HPDE6-E6E7 (cell line): ENCODE measurements at regions not wholly inside any gene's neighbourhood (a gene's known extent, or its start where the extent isn't known, plus 50 kb on each side); places are given as distances from the start of the nearest gene placed in this dataset.

Source experiments
- DNase-seq: peaks from one replicate; pipeline ENCODE4 v3.0.0; 2011; ENCODE audit warnings: missing footprints; ENCODE audit errors: extremely low spot score

GRCh38 chr5:167671176-167671575 lies 620.3 kb upstream of the WWC1 start:
- no peak for DNase-seq

GRCh38 chr5:167673942-167674341 lies 617.5 kb upstream of the WWC1 start:
- DNase-seq = no peak

GRCh38 chr5:167678481-167678880 lies 613.0 kb upstream of the WWC1 start:
- DNase-seq = no peak

- DNase-seq = peak; percentile 34
Observed at GRCh38 chr5:167684251-167684650, 607.2 kb upstream of the WWC1 start.

- DNase-seq = no peak
Observed at GRCh38 chr5:167688341-167689130, 602.9 kb upstream of the WWC1 start.

GRCh38 chr5:167694325-167695147 lies 596.9 kb upstream of the WWC1 start:
- DNase-seq = no peak

- DNase-seq = no peak
Observed at GRCh38 chr5:167696558-167697314, 594.7 kb upstream of the WWC1 start.

- DNase-seq = peak; percentile 92
Observed at GRCh38 chr5:167699432-167699831, 592.0 kb upstream of the WWC1 start.

- no peak for DNase-seq
Observed at GRCh38 chr5:167701051-167701450, 590.4 kb upstream of the WWC1 start.

GRCh38 chr5:167702014-167702413 lies 589.4 kb upstream of the WWC1 start:
- no peak for DNase-seq

- DNase-seq = no peak
Observed at GRCh38 chr5:167708449-167708848, 583.0 kb upstream of the WWC1 start.

GRCh38 chr5:167709625-167710024 lies 581.8 kb upstream of the WWC1 start:
- no peak for DNase-seq

- DNase-seq = no peak
Observed at GRCh38 chr5:167710444-167711073, 580.9 kb upstream of the WWC1 start.

- DNase-seq = no peak
Observed at GRCh38 chr5:167712986-167713585, 578.4 kb upstream of the WWC1 start.

GRCh38 chr5:167713896-167714295 lies 577.5 kb upstream of the WWC1 start:
- no peak for DNase-seq

GRCh38 chr5:167716126-167716775 lies 575.2 kb upstream of the WWC1 start:
- no peak for DNase-seq

- no peak for DNase-seq
Observed at GRCh38 chr5:167720259-167720658, 571.2 kb upstream of the WWC1 start.

GRCh38 chr5:167720676-167721260 lies 570.7 kb upstream of the WWC1 start:
- DNase-seq = no peak

- DNase-seq = no peak
Observed at GRCh38 chr5:167721926-167722440, 569.5 kb upstream of the WWC1 start.

GRCh38 chr5:167723254-167723871 lies 568.1 kb upstream of the WWC1 start:
- DNase-seq = peak; percentile 72
